HG03378 (cell line): ENCODE measurements at regions not wholly inside any gene's neighbourhood (a gene's known extent, or its start where the extent isn't known, plus 50 kb on each side); places are given as distances from the start of the nearest gene placed in this dataset.
"Not testable (repeated sequence)": the region's sequence is repeated elsewhere in the genome, so short reads cannot be mapped to it uniquely, and the experiment has no call there.

ENCODE experiments used
- ATAC-seq: cut with Tn5 transposase; IDR thresholded peaks from one replicate; pipeline ENCODE4 v1.9.1; 2021; ENCODE audit warnings: mild to moderate bottlenecking, moderate library complexity; ENCODE audit not compliant: unreplicated experiment

DNA sequence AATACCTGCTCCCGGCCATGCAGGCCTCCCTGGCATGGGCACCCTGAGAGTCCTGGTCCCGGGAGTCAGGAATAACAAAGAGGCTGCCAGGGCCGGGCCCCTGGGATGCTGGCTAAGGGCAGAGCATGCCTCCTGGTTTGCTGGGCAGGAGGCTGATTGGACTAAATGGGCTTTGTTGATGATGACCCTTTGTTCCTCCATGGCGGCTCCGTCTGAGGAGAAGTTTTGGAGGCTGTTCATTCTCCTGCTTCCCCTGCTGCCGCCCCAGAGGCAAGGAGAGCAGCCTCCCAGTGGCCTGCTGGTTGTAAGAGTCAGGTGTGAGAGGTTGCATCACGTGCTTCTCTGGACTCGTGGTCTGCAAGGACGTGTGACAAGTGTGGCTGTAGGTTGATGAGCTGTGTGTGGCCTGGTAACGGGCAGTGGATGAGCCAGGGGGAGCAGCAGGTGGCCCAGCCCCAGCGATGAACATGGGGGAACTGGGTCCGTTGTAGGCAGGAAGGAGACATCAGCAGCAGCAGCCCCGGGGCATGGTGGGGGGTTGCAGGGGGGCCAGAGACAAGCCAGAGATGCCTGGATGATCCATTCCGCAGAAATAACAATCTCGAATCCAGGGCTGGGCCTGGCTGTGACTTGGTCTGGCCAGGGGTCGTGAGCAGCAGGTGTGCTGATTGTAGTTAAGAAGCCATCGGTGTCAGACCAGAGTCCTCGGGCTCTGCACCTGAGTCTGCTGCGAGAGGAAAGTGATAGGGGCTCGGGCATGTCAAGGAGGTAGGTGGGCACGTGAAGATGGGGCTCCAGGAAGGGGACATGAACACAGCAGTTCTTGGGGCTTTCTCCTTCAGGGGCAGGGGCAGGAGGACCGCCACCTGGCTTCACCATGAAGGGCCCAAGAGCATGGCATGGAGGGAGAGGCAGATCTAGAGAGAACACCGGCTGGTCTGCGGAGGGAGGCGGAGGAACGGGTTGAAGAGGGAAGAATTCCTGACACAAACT, 101.4 kb downstream of the TNFRSF13B start:
- ATAC-seq: no peak

GRCh38 chr17:16869531-16870252, 102.2 kb downstream of the TNFRSF13B start:
- ATAC-seq: not testable (repeated sequence)

GRCh38 chr17:16868616-16869015, 103.3 kb downstream of the TNFRSF13B start:
- ATAC-seq: not testable (repeated sequence)

GRCh38 chr17:16867545-16867944, 104.4 kb downstream of the TNFRSF13B start:
- ATAC-seq: not testable (repeated sequence)

GRCh38 chr17:16866841-16867240, 105.1 kb downstream of the TNFRSF13B start:
- not testable (repeated sequence) for ATAC-seq

GRCh38 chr17:16866436-16866835, 105.5 kb downstream of the TNFRSF13B start:
- ATAC-seq: no peak

DNA sequence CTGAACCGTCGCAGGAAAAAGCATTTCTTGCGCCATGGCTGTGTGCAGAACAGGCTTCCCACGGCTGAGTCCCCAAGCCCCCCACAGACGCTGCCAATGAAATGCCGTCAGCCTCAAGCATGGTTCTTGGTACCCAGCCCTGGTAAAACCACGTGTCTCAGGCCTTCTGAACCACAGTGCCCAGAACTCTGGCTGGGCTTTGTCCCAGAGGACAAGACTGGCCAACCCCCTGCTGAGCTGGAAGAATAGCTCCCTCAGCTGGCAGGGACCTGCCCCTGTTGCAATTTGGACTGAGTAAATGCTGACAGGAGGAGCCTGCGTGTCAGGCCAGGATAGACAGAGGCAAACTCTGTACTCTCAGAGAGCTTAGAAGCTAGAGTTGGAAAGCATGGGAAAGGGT, 106.2 kb downstream of the TNFRSF13B start:
- ATAC-seq: not testable (repeated sequence)

GRCh38 chr17:16865077-16865613, 106.8 kb downstream of the TNFRSF13B start:
- ATAC-seq: not testable (repeated sequence)

DNA sequence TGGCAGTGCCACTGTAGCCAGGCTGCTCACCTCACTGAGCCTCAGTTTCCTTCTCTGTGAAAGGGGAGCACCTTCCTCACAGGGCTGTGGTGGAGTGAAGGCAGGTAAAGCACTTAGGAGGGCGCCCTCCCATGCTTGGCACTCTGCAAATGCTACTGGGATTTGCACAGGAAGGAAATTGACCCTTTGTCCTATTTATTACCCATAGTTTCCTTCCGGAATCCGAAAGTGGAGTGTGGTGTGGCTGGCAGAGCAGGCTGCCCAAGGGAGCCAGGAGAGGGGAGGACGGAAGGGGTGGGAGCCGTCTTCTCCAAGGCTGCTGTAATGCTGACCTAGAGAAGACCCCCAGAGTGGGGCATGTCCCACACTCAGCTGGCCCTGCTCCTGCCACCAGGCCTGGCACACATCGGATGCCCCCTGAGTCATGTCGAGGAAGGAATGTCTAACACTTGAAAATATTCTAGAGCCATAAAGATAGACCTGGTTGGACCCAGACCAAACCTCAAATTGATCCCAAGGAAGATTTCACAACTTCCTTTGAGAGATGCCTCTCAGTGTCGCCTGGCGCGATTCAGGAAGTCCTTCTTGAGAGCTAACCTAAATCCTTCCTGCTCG, 107.3 kb downstream of the TNFRSF13B start:
- ATAC-seq: not testable (repeated sequence)

GRCh38 chr17:16861152-16861551, 110.8 kb downstream of the TNFRSF13B start:
- ATAC-seq: not testable (repeated sequence)

DNA sequence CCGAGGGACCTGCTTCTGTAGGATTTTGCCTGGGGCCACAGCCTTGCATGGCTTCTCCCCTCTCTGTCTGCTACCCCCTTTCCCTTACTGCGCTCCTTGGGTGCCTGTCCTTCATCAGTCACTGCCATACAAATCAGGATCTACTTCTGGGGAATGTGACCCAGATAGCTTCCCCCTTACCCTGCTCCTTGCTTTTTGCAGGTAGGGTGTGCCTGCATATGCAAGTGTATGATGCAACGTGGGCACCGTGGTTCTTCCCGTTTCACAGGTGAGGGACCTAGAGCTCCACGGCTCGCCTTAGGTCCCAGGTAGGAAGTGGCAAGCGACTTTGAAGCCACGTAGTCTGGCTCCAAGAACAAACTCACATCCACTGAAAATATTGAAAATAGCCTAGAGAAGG, 111.5 kb downstream of the TNFRSF13B start:
- ATAC-seq: not testable (repeated sequence)

DNA sequence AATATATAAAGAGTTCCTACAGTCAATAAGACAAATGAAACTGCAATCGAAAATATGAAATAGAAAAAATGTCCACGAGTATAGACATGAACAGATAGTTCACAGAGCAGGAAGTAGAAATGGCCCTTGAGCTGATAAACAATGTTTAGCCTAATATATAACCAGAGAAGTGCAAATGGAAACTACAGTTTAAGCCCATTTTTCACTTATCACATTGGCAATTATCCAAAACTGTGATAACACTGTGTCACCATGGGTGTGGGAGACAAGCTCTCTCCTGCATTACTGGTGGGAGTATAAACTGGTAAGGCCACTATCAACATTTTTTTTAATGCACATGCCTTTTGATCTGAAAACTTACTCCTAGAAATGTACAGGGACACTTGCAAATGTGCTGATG, 112.4 kb downstream of the TNFRSF13B start:
- not testable (repeated sequence) for ATAC-seq

- ATAC-seq: not testable (repeated sequence)
Observed at GRCh38 chr17:16857746-16858145, 114.2 kb downstream of the TNFRSF13B start.

- ATAC-seq: not testable (repeated sequence)
Observed at GRCh38 chr17:16856846-16857245, 115.1 kb downstream of the TNFRSF13B start.

DNA sequence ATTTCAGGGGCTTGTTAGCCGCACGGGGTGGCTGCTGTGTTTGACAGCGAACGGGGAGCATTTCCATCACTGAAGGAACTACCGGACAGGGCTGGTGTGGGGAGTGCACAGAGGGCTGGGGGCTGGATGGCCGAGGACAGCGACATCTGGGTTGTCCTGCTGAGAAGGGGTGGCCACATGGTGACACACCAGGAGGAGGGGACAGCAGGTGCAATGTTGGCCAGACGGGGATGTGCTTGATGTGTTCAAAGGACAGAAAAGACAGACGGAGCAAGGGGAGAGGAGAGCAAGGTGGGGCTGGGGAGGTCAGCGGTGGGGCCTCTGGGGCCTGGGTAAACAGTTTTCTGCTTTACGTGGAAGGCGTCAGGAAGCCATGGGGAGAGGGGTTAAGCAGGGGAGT, 115.7 kb downstream of the TNFRSF13B start:
- not testable (repeated sequence) for ATAC-seq

GRCh38 chr17:16854636-16855035, 117.3 kb downstream of the TNFRSF13B start:
- ATAC-seq: not testable (repeated sequence)

DNA sequence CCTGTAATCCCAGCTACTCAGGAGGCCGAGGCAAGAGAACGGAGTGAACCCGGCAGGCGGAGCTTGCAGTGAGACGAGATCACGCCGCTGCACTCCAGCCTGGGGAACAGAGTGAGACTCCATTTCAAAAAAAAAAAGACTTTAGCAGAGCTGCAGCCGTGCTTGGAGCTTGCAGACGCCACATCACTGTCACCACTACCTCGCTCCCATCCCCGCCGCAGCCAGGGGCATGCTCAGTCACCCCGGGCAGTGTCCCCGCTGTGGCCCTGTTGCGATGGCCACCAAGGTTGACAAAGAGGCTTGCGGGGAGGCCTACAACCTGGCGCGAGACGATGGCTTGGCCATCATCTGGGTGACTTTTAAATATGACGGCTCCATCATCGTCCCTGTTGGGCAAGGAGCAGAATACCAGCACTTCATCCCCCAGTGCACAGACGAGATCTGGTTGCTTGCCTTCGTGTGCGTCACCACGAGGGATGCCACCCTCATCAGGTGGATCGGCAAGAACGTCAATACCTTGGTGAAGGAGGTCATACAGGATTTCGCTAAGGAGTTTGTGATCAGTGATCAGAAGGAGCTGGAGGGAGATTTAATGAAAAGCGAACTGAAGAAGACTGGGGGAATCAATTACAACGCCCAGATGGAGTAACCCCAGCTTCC, 118.1 kb downstream of the TNFRSF13B start:
- ATAC-seq: no peak

GRCh38 chr17:16849861-16850260, 122.1 kb downstream of the TNFRSF13B start:
- ATAC-seq: not testable (repeated sequence)

GRCh38 chr17:16848997-16849396, 122.9 kb downstream of the TNFRSF13B start:
- ATAC-seq: not testable (repeated sequence)

- ATAC-seq: not testable (repeated sequence)
Observed at GRCh38 chr17:16845098-16845497, 126.8 kb downstream of the TNFRSF13B start.
